Fibroblast of lung (primary cell): ENCODE measurements at regions not wholly inside any gene's neighbourhood (a gene's known extent, or its start where the extent isn't known, plus 50 kb on each side); places are given as distances from the start of the nearest gene placed in this dataset.

ENCODE experiments used
- EZH2 ChIP-seq: IDR thresholded peaks from 2 replicates; pipeline ENCODE4 v1.5.1; 2012; ENCODE audit warnings: low read length, control low read depth, mild to moderate bottlenecking; ENCODE audit errors: missing control alignments
- TF ChIP-seq, protein P1 (sequence below), 2 donors: IDR thresholded peaks in 1 of 2; conservative IDR thresholded peaks in 1 of 2; 1 replicate in 1 of 2; 2 replicates in 1 of 2; pipeline ENCODE4 v1.5.1; 2011 to 2012; ENCODE audit warnings: low read length in 2 of 2, control low read depth in 1 of 2, inconsistent platforms in 1 of 2, low read depth in 1 of 2, mild to moderate bottlenecking in 1 of 2

DNA sequence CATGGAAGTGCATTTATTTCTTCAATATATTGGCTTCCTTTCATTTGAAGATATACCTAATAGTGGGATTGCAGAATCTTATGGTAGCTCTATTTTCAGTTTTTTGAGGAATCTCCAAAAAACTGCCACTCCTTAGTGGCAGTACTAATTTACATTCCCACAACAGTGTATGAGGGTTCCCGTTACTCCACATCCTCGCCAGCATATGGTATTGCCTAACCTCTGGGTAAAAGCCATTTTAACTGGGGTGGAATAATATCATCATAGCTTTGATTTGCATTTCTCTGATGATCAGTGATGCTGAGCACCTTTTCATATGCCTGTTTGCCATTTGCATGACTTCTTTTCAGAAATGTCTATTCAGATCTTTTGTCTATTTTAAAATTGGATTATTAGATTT lies 471.9 kb upstream of the UBE2E3 start:
- TF ChIP-seq, protein P1, sequence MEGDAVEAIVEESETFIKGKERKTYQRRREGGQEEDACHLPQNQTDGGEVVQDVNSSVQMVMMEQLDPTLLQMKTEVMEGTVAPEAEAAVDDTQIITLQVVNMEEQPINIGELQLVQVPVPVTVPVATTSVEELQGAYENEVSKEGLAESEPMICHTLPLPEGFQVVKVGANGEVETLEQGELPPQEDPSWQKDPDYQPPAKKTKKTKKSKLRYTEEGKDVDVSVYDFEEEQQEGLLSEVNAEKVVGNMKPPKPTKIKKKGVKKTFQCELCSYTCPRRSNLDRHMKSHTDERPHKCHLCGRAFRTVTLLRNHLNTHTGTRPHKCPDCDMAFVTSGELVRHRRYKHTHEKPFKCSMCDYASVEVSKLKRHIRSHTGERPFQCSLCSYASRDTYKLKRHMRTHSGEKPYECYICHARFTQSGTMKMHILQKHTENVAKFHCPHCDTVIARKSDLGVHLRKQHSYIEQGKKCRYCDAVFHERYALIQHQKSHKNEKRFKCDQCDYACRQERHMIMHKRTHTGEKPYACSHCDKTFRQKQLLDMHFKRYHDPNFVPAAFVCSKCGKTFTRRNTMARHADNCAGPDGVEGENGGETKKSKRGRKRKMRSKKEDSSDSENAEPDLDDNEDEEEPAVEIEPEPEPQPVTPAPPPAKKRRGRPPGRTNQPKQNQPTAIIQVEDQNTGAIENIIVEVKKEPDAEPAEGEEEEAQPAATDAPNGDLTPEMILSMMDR (conservative IDR thresholded peaks at IDR 0.05 in 1 of 2, IDR thresholded peaks at IDR 0.05 in 1 of 2; ENCODE audit: low read depth in 1 of 2, low read length in 2 of 2): no peak
- TF ChIP-seq EZH2: no peak
